HUES48 (cell line): ENCODE measurements at regions not wholly inside any gene's neighbourhood (a gene's known extent, or its start where the extent isn't known, plus 50 kb on each side); places are given as distances from the start of the nearest gene placed in this dataset.

Source experiments
- H3K27ac ChIP-seq: one replicate; pipeline ENCODE4 v1.7.0; 2013; ENCODE audit warnings: low read depth, low read length, inconsistent platforms
- H3K27me3 ChIP-seq: 2 replicates; pipeline ENCODE4 v1.6.1; 2013; ENCODE audit warnings: mild to moderate bottlenecking, low read length; ENCODE audit not compliant: control insufficient read depth, insufficient read depth
- H3K36me3 ChIP-seq: 2 replicates; pipeline ENCODE4 v1.6.1; 2013; ENCODE audit warnings: low read length; ENCODE audit not compliant: control insufficient read depth, insufficient read depth
- H3K4me1 ChIP-seq: 2 replicates; pipeline ENCODE4 v1.6.1; 2013; ENCODE audit warnings: mild to moderate bottlenecking, low read length; ENCODE audit not compliant: control insufficient read depth, insufficient read depth
- H3K4me3 ChIP-seq: 2 replicates; pipeline ENCODE4 v1.5.1; 2013; ENCODE audit warnings: mild to moderate bottlenecking, low read depth, low read length
- H3K9ac ChIP-seq: 2 replicates; pipeline ENCODE4 v1.6.1; 2013; ENCODE audit warnings: mild to moderate bottlenecking, low read depth, low read length, moderate library complexity
- H3K9me3 ChIP-seq: 2 replicates; pipeline ENCODE4 v1.6.1; 2013; ENCODE audit warnings: low read length; ENCODE audit not compliant: control insufficient read depth, insufficient read depth

- H3K4me3 ChIP-seq = no peak overlapping the region
- no peak overlapping the region for H3K9ac ChIP-seq
- H3K9me3 ChIP-seq = no peaks in the 10 kb centered on the region
- no peaks in the 10 kb centered on the region for H3K4me1 ChIP-seq
- no peaks in the 10 kb centered on the region for H3K36me3 ChIP-seq
- H3K27ac ChIP-seq = no peak overlapping the region
- no peaks in the 10 kb centered on the region for H3K27me3 ChIP-seq
These were observed 196.1 kb upstream of the ID2 start for GRCh38 chr2:8485736-8486135.

GRCh38 chr2:8486141-8486540 is 195.7 kb upstream of the ID2 start:
- H3K4me3 ChIP-seq = no peak overlapping the region
- no peaks in the 10 kb centered on the region for H3K36me3 ChIP-seq
- H3K27ac ChIP-seq = no peak overlapping the region
- no peaks in the 10 kb centered on the region for H3K9me3 ChIP-seq
- H3K27me3 ChIP-seq = no peaks in the 10 kb centered on the region
- H3K9ac ChIP-seq = no peak overlapping the region
- H3K4me1 ChIP-seq = no peaks in the 10 kb centered on the region

- H3K36me3 ChIP-seq = no peaks in the 10 kb centered on the region
- no peaks in the 10 kb centered on the region for H3K9me3 ChIP-seq
- H3K4me1 ChIP-seq = no peaks in the 10 kb centered on the region
- H3K9ac ChIP-seq = no peak overlapping the region
- no peak overlapping the region for H3K4me3 ChIP-seq
- H3K27me3 ChIP-seq = no peaks in the 10 kb centered on the region
- no peak overlapping the region for H3K27ac ChIP-seq
These were observed 194.4 kb upstream of the ID2 start for GRCh38 chr2:8487461-8487932.

GRCh38 chr2:8488001-8488738 is 193.7 kb upstream of the ID2 start:
- H3K4me3 ChIP-seq = no peak overlapping the region
- H3K27me3 ChIP-seq = no peaks in the 10 kb centered on the region
- no peak overlapping the region for H3K27ac ChIP-seq
- no peaks in the 10 kb centered on the region for H3K36me3 ChIP-seq
- no peak overlapping the region for H3K9ac ChIP-seq
- H3K9me3 ChIP-seq = no peaks in the 10 kb centered on the region
- H3K4me1 ChIP-seq = no peaks in the 10 kb centered on the region

- Histone ChIP-seq H3K4me3 (no peak overlapping the region), H3K4me1 (no peaks in the 10 kb centered on the region; the same call in 1 of the 2 replicates), H3K9ac (no peak overlapping the region), H3K27me3 (no peaks in the 10 kb centered on the region), H3K9me3 (no peaks in the 10 kb centered on the region), H3K27ac (no peak overlapping the region), H3K36me3 (no peaks in the 10 kb centered on the region)
These were observed 192.6 kb upstream of the ID2 start for GRCh38 chr2:8489221-8489620.

GRCh38 chr2:8489751-8490150 is 192.1 kb upstream of the ID2 start:
- no peaks in the 10 kb centered on the region; the same call in 1 of the 2 replicates for H3K4me1 ChIP-seq
- H3K9me3 ChIP-seq = no peaks in the 10 kb centered on the region
- H3K4me3 ChIP-seq = no peak overlapping the region
- no peaks in the 10 kb centered on the region for H3K36me3 ChIP-seq
- H3K9ac ChIP-seq = no peak overlapping the region
- no peak overlapping the region for H3K27ac ChIP-seq
- H3K27me3 ChIP-seq = no peaks in the 10 kb centered on the region

- H3K36me3 ChIP-seq = no peaks in the 10 kb centered on the region
- no peak overlapping the region for H3K27ac ChIP-seq
- no peaks in the 10 kb centered on the region for H3K27me3 ChIP-seq
- no peak overlapping the region for H3K4me3 ChIP-seq
- H3K4me1 ChIP-seq = no peaks in the 10 kb centered on the region; the same call in 1 of the 2 replicates
- no peak overlapping the region for H3K9ac ChIP-seq
- no peaks in the 10 kb centered on the region for H3K9me3 ChIP-seq
These were observed 191.6 kb upstream of the ID2 start for GRCh38 chr2:8490166-8490721.

GRCh38 chr2:8491296-8492027 is 190.4 kb upstream of the ID2 start:
- no peaks in the 10 kb centered on the region; the same call in 1 of the 2 replicates for H3K4me1 ChIP-seq

GRCh38 chr2:8494151-8494550 is 187.7 kb upstream of the ID2 start:
- Histone ChIP-seq H3K4me1 (no peaks in the 10 kb centered on the region; the same call in 1 of the 2 replicates), H3K4me3 (no peak overlapping the region), H3K9me3 (no peaks in the 10 kb centered on the region), H3K27ac (no peak overlapping the region), H3K27me3 (no peaks in the 10 kb centered on the region), H3K9ac (no peak overlapping the region), H3K36me3 (no peaks in the 10 kb centered on the region)

More at GRCh38 chr2:8491296-8492027, 190.4 kb upstream of the ID2 start:
- H3K9me3 ChIP-seq = no peaks in the 10 kb centered on the region
- no peak overlapping the region for H3K4me3 ChIP-seq
- no peaks in the 10 kb centered on the region for H3K36me3 ChIP-seq
- no peak overlapping the region for H3K27ac ChIP-seq
- H3K9ac ChIP-seq = no peak overlapping the region
- no peaks in the 10 kb centered on the region for H3K27me3 ChIP-seq

- no peak overlapping the region for H3K4me3 ChIP-seq
- no peaks in the 10 kb centered on the region for H3K9me3 ChIP-seq
- H3K27me3 ChIP-seq = no peaks in the 10 kb centered on the region
- H3K9ac ChIP-seq = no peak overlapping the region
- H3K36me3 ChIP-seq = no peaks in the 10 kb centered on the region
- no peaks in the 10 kb centered on the region; the same call in 1 of the 2 replicates for H3K4me1 ChIP-seq
- H3K27ac ChIP-seq = no peak overlapping the region
These were observed 187.3 kb upstream of the ID2 start for GRCh38 chr2:8494589-8494988.
